ENCODE measurements at regions not wholly inside any gene's neighbourhood (a gene's known extent, or its start where the extent isn't known, plus 50 kb on each side); places are given as distances from the start of the nearest gene placed in this dataset.

DNA sequence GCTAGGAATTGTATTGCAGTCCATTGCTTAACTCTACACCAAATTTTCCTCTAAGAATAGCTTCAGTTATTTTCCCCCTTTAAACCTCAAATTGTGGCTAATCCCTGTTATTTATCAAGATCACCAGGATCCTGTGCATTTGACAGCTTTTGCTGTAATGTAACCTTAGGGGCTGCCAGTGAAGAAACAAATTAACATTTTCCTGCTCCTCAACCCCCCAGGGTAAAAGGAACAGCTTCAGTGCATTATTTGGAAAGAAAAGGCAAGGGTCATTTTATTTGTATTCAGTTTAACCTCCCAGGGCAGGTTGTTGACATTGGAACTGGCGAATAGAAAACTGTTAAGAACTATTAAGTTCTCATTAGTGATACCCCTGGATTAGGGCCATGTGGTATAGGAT lies 57.0 kb downstream of the PCDH20 start:
- TF ChIP-seq, protein P1, sequence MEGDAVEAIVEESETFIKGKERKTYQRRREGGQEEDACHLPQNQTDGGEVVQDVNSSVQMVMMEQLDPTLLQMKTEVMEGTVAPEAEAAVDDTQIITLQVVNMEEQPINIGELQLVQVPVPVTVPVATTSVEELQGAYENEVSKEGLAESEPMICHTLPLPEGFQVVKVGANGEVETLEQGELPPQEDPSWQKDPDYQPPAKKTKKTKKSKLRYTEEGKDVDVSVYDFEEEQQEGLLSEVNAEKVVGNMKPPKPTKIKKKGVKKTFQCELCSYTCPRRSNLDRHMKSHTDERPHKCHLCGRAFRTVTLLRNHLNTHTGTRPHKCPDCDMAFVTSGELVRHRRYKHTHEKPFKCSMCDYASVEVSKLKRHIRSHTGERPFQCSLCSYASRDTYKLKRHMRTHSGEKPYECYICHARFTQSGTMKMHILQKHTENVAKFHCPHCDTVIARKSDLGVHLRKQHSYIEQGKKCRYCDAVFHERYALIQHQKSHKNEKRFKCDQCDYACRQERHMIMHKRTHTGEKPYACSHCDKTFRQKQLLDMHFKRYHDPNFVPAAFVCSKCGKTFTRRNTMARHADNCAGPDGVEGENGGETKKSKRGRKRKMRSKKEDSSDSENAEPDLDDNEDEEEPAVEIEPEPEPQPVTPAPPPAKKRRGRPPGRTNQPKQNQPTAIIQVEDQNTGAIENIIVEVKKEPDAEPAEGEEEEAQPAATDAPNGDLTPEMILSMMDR (IDR thresholded peaks at IDR 0.05), result no peak
- TF ChIP-seq POLR2A (IDR thresholded peaks at IDR 0.05) (no peak), POLR2AphosphoS5 (IDR thresholded peaks at IDR 0.05; ENCODE audit: insufficient read depth in 1 of 2, low read depth in 1 of 2) (no peak)
- no peak overlapping the region for H3K27ac ChIP-seq
- no peak for DNase-seq (ENCODE audit: extremely low spot score in 2 of 2)
- H3K27me3 ChIP-seq, result no peaks in the 10 kb centered on the region
- no peaks in the 10 kb centered on the region for H3K9me3 ChIP-seq
- H3K4me1 ChIP-seq, result no peaks in the 10 kb centered on the region
- H3K36me3 ChIP-seq, result no peaks in the 10 kb centered on the region
- H3K4me3 ChIP-seq, result no peak overlapping the region
- intact Hi-C loops (cut with DNase I), result no loop called here

DNA sequence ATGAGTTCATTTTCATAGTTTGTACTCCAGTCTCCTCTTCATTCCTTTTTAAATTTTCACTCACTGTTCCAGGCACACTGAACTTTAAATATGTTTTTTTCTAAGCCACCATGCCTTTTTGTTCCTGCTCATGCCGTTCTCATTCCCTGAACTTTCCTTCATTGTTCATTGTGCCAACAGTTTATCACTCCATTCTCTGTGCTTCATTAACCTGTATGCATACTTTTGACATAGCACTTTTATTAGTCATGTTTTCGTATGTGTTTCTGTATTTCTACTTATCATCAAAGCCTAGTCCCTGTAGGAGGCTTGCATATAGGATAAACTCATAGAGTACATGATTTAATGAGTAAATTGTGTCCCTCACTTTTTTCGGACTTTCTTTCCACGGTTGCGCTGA lies 65.3 kb downstream of the PCDH20 start:
- H3K9me3 ChIP-seq, result no peaks in the 10 kb centered on the region
- no peak for DNase-seq (ENCODE audit: extremely low spot score in 2 of 2)
- H3K36me3 ChIP-seq, result no peaks in the 10 kb centered on the region
- no peak overlapping the region for H3K27ac ChIP-seq
- no peaks in the 10 kb centered on the region for H3K4me1 ChIP-seq
- H3K4me3 ChIP-seq, result no peak overlapping the region
- no peaks in the 10 kb centered on the region for H3K27me3 ChIP-seq
- TF ChIP-seq POLR2A (IDR thresholded peaks at IDR 0.05), result no peak
- intact Hi-C loops (cut with DNase I), result no loop called here

DNA sequence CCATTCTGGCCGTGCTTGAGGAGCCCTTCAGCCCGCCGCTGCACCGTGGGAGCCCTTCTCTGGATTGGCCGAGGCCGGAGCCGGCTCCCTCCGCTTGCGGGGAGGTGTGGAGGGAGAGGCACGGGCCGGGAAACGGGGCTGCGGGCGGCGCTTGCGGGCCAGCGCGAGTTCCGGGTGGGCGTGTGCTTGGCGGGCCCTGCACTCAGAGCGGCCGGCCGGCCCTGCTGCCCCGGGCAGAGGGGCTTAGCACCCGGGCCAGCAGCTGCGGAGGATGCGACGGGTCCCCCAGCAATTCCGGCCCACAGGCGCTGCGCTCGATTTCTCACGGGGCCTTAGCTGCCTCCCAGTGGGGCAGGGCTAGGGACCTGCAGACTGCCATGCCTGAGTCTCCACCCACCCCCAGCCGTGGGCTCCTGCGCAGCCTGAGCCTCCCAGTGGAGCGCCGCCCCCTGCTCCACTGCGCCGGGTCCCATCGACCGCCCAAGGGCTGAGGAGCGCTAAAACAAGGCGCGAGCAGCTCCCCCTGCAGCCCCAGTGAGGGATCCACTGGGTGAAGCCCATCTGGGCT lies 76.5 kb downstream of the PCDH20 start:
- no peaks in the 10 kb centered on the region for H3K27me3 ChIP-seq
- no peak overlapping the region for H3K4me3 ChIP-seq
- DNase-seq (ENCODE audit: extremely low spot score in 2 of 2), result no peak
- no peaks in the 10 kb centered on the region for H3K9me3 ChIP-seq
- H3K27ac ChIP-seq, result no peak overlapping the region
- TF ChIP-seq POLR2A (IDR thresholded peaks at IDR 0.05), result no peak
- TF ChIP-seq, protein P1 (IDR thresholded peaks at IDR 0.05), result no peak
- TF ChIP-seq POLR2AphosphoS5 (IDR thresholded peaks at IDR 0.05; ENCODE audit: insufficient read depth in 1 of 2, low read depth in 1 of 2), result no peak
- no peaks in the 10 kb centered on the region for H3K4me1 ChIP-seq
- no peaks in the 10 kb centered on the region for H3K36me3 ChIP-seq
- intact Hi-C loops (cut with DNase I), result no loop called here

DNA sequence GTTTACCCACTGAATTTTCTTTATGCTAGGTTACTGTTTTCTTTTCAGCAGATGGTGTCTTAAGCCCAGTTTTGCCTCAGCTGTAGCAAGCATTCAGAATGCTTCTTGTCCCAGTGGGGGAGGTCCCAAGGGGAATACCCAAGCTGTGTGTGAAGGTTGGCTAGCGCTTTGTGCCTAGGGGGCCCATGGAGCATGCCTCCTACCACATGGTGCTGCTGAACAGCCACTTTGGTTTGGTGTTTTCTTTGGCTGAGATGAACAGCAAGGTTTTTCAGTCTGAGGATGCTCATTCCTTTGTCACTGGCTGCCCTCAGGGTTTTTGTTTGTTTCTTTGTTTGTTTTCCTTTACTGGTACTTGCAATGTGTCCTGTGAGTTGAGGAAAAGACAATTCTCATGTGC lies 99.0 kb downstream of the PCDH20 start:
- Histone ChIP-seq H3K36me3 (no peaks in the 10 kb centered on the region), H3K4me1 (no peaks in the 10 kb centered on the region), H3K27me3 (no peaks in the 10 kb centered on the region), H3K27ac (no peak overlapping the region), H3K4me3 (no peak overlapping the region), H3K9me3 (no peaks in the 10 kb centered on the region)
- TF ChIP-seq, protein P1 (IDR thresholded peaks at IDR 0.05), result no peak
- TF ChIP-seq POLR2A (IDR thresholded peaks at IDR 0.05) (no peak), POLR2AphosphoS5 (IDR thresholded peaks at IDR 0.05; ENCODE audit: insufficient read depth in 1 of 2, low read depth in 1 of 2) (no peak)
- no peak for DNase-seq (ENCODE audit: extremely low spot score in 2 of 2)
- intact Hi-C loops (cut with DNase I), result no loop called here

DNA sequence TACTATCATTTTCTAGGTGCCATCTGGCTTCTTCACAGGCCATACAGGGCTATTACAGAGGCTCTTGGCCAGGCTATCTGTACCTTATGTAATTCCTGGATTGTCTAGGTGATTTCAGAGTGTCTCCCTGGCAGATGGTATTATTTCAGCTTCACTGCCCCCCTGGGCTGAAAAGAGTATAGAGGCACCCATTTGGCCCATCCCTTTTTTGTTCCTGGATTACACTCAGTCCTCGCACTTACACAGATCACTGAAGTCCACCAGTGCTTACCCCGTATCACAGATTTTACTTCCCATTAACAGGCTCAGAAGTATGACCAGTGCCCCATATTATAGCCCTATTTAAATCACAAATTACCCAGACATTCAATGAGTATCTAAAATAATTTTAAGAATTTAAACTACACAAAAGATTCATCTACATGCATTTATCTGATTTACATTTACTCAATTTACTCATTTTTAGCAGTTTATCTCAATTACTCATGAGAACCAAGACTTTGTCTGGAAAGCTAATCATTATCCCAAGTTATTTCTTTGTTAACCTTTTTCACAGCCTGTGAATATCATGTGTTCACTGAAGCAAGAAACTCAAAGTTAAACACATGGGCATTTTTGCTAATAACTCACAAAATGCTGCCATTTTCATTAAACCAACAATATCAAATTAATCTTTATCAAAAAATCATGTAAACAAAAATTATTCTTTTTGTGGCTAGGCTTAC lies 121.0 kb downstream of the PCDH20 start:
- no peaks in the 10 kb centered on the region for H3K27me3 ChIP-seq
- no peak for TF ChIP-seq POLR2A (IDR thresholded peaks at IDR 0.05)
- no peak for TF ChIP-seq POLR2AphosphoS5 (IDR thresholded peaks at IDR 0.05; ENCODE audit: insufficient read depth in 1 of 2, low read depth in 1 of 2)
- TF ChIP-seq, protein P1 (IDR thresholded peaks at IDR 0.05), result no peak
- intact Hi-C loops (cut with DNase I), result no loop called here
- H3K4me1 ChIP-seq, result no peaks in the 10 kb centered on the region
- no peaks in the 10 kb centered on the region for H3K9me3 ChIP-seq
- no peak overlapping the region for H3K4me3 ChIP-seq
- no peak overlapping the region for H3K27ac ChIP-seq
- DNase-seq (ENCODE audit: extremely low spot score in 2 of 2), result no peak
- no peaks in the 10 kb centered on the region for H3K36me3 ChIP-seq

Data from vagina (tissue), 2 donors.